Breast epithelium (tissue), 4 donors: ENCODE measurements at regions not wholly inside any gene's neighbourhood (a gene's known extent, or its start where the extent isn't known, plus 50 kb on each side); places are given as distances from the start of the nearest gene placed in this dataset.

ENCODE experiments used
- DNase-seq, 2 donors: peaks; one replicate each; pipeline ENCODE4 v3.0.0-alpha.2; 2019; ENCODE audit warnings: low spot score in 2 of 2
- H3K27ac ChIP-seq, 2 donors: fragments of 200-600 bp; sonication (generic) in 1 of 2; one replicate each; pipeline ENCODE4 v1.5.1; 2016 to 2019; ENCODE audit warnings: mild to moderate bottlenecking in 1 of 2
- H3K27me3 ChIP-seq, 2 donors: fragments of 200-600 bp; sonication (generic) in 1 of 2; one replicate each; pipeline versions ENCODE4 v1.5.1 to v1.6.0; 2017 to 2019; ENCODE audit warnings: control low read depth in 1 of 2, mild to moderate bottlenecking in 1 of 2
- H3K36me3 ChIP-seq: fragments of 200-600 bp; one replicate; pipeline ENCODE4 v1.5.1; 2019
- H3K4me1 ChIP-seq, 2 donors: fragments of 200-600 bp; sonication (generic); one replicate each; pipeline ENCODE4 v1.5.1; 2016 to 2019; ENCODE audit warnings: control low read depth in 1 of 2
- H3K4me3 ChIP-seq, 3 donors: fragments of 200-600 bp; sonication (generic); 1 replicate in 2 of 3; 2 replicates in 1 of 3; pipeline ENCODE4 v1.5.1; 2016 to 2019; ENCODE audit warnings: mild to moderate bottlenecking in 3 of 3, moderate library complexity in 2 of 3
- H3K9me3 ChIP-seq, 2 donors: fragments of 200-600 bp; sonication (generic) in 1 of 2; one replicate each; pipeline ENCODE4 v1.5.1; 2016 to 2019; ENCODE audit warnings: control low read depth in 1 of 2
- CTCF ChIP-seq, 3 donors: fragments of 450-650 bp; IDR thresholded peaks; one replicate each; pipeline ENCODE4 v1.5.1; 2016 to 2017; ENCODE audit warnings: antibody characterized with exemption in 3 of 3, mild to moderate bottlenecking in 3 of 3, moderate library complexity in 3 of 3
- POLR2A ChIP-seq: fragments of 450-650 bp; IDR thresholded peaks from one replicate; pipeline ENCODE4 v1.6.1; 2016; ENCODE audit warnings: antibody characterized with exemption, mild to moderate bottlenecking, moderate library complexity
- POLR2AphosphoS5 ChIP-seq, 3 donors: sonication (generic); formaldehyde crosslinking; IDR thresholded peaks; one replicate each; pipeline ENCODE4 v1.6.1; 2017; ENCODE audit warnings: antibody characterized with exemption in 3 of 3
- intact Hi-C: fragments of 100-400 bp; cut with DNase I; formaldehyde crosslinking; loops from one replicate; pipeline ENCODE4 v1.15.1; 2023; ENCODE audit warnings: low total_unique reads

GRCh38 chr12:14188744-14189143, 176.7 kb upstream of the ATF7IP start:
- intact Hi-C loops = no loop called here
- Histone ChIP-seq H3K36me3 (no peaks in the 10 kb centered on the region), H3K4me1 (no peaks in the 10 kb centered on the region)

GRCh38 chr12:14190694-14191093, 174.8 kb upstream of the ATF7IP start:
- Histone ChIP-seq H3K36me3 (no peaks in the 10 kb centered on the region), H3K4me1 (no peaks in the 10 kb centered on the region), H3K27me3 (no peaks in the 10 kb centered on the region), H3K9me3 (no peaks in the 10 kb centered on the region), H3K27ac (no peak overlapping the region), H3K4me3 (no peak overlapping the region)
- no peak for DNase-seq
- TF ChIP-seq POLR2A = no peak
- no peak for TF ChIP-seq POLR2AphosphoS5 (IDR thresholded peaks at IDR 0.05)
- no peak for TF ChIP-seq CTCF (IDR thresholded peaks at IDR 0.05)
- intact Hi-C loops = no loop called here

More at GRCh38 chr12:14188744-14189143, 176.7 kb upstream of the ATF7IP start:
- no peak overlapping the region for H3K4me3 ChIP-seq
- no peaks in the 10 kb centered on the region for H3K27me3 ChIP-seq
- DNase-seq = no peak
- peak overlapping the region; percentile 72 to 81 for H3K27ac ChIP-seq
- TF ChIP-seq CTCF (IDR thresholded peaks at IDR 0.05) (no peak), POLR2A (no peak), POLR2AphosphoS5 (IDR thresholded peaks at IDR 0.05) (no peak)
- H3K9me3 ChIP-seq = no peaks in the 10 kb centered on the region

DNA sequence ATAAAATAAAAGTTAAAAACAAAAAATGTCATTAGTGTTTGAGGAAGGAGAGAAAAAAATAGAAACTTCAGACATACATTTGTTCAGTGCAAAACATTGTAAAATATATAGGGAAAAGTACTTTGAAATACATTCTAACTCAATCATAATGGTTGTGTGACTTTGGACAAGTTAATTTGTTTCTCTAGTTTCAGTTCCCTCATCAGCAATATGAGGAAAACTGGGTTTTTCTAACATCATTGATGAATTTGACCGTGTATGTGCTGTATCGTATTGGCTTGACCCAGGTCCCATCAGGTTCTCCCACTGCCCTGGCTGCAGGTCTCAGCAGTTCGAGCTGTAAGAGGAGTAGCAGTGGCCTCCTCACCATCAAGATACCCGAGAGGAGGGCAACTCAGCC, 173.9 kb upstream of the ATF7IP start:
- H3K36me3 ChIP-seq = no peaks in the 10 kb centered on the region
- no peaks in the 10 kb centered on the region for H3K9me3 ChIP-seq
- H3K4me3 ChIP-seq = no peak overlapping the region
- DNase-seq = no peak
- no peaks in the 10 kb centered on the region for H3K27me3 ChIP-seq
- TF ChIP-seq CTCF (IDR thresholded peaks at IDR 0.05) (no peak), POLR2AphosphoS5 (IDR thresholded peaks at IDR 0.05) (no peak), POLR2A (no peak)
- intact Hi-C loops = no loop called here
- no peaks in the 10 kb centered on the region for H3K4me1 ChIP-seq
- no peak overlapping the region for H3K27ac ChIP-seq

- no peak for TF ChIP-seq POLR2AphosphoS5 (IDR thresholded peaks at IDR 0.05)
- no peak for TF ChIP-seq POLR2A
- TF ChIP-seq CTCF (IDR thresholded peaks at IDR 0.05) = no peak
- H3K4me1 ChIP-seq = no peaks in the 10 kb centered on the region
- H3K27me3 ChIP-seq = no peaks in the 10 kb centered on the region
- intact Hi-C loops = no loop called here
- DNase-seq = no peak
- no peak overlapping the region for H3K27ac ChIP-seq
- H3K4me3 ChIP-seq = no peak overlapping the region
- no peaks in the 10 kb centered on the region for H3K36me3 ChIP-seq
- no peaks in the 10 kb centered on the region for H3K9me3 ChIP-seq
These were observed 171.8 kb upstream of the ATF7IP start for GRCh38 chr12:14193639-14194038.

DNA sequence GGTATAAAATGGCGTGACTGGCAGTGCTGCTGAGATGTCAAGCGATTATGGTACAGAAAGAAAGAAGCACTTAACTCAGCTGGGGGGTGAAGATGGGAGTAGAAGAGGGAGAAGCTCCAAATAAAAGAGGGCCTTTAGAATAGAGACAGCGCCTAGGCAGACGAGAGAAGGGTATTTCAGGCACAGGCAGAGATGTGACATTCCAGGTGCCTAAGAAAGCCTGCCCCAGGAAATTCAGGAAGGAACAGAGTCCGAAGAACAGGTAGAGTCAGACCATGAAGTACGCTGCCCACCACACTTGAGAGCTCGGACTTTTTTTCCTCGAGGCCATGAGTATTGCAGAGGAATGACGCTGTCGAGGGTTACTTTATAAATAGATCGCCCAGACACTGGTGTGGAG, 170.9 kb upstream of the ATF7IP start:
- intact Hi-C loops = no loop called here
- TF ChIP-seq CTCF (IDR thresholded peaks at IDR 0.05) (no peak), POLR2A (no peak), POLR2AphosphoS5 (IDR thresholded peaks at IDR 0.05) (no peak)
- H3K27me3 ChIP-seq = no peaks in the 10 kb centered on the region
- no peaks in the 10 kb centered on the region for H3K4me1 ChIP-seq
- no peaks in the 10 kb centered on the region for H3K9me3 ChIP-seq
- H3K36me3 ChIP-seq = no peaks in the 10 kb centered on the region
- no peak overlapping the region for H3K27ac ChIP-seq
- no peak for DNase-seq
- no peak overlapping the region for H3K4me3 ChIP-seq
